SW 1271 (cell line): ENCODE measurements at regions not wholly inside any gene's neighbourhood (a gene's known extent, or its start where the extent isn't known, plus 50 kb on each side); places are given as distances from the start of the nearest gene placed in this dataset.

Experiments used
- DNase-seq, 2 experiments: peaks; one replicate each; lab custom pipeline; 2025; lab: John Stamatoyannopoulos, UW

DNA sequence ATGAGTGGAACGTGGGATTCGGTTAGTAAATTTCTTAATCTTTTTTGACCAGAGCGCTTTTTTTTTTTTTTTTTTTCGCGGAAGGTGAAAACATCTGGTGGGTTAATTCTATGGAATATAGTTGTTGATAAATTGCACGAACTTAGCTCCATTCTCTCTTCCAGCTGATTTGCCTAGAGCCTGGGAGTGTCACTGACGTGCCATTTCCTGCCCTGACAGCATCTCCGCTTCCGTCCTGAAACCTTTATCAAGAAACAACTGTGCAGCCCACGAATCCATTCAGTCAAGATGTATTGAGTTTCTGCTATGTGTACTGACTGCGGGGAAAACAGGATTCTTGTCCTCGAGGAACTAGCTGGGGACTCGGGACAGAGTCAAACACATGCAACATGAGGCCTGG, 59.5 kb upstream of the TGM3 start:
- peak in 1 of 2 experiments; percentile 9 for DNase-seq

- DNase-seq = no peak
Measured at GRCh38 chr20:2237059-2237458, 58.7 kb upstream of the TGM3 start.

GRCh38 chr20:2238601-2239000, 57.2 kb upstream of the TGM3 start:
- DNase-seq = no peak

DNA sequence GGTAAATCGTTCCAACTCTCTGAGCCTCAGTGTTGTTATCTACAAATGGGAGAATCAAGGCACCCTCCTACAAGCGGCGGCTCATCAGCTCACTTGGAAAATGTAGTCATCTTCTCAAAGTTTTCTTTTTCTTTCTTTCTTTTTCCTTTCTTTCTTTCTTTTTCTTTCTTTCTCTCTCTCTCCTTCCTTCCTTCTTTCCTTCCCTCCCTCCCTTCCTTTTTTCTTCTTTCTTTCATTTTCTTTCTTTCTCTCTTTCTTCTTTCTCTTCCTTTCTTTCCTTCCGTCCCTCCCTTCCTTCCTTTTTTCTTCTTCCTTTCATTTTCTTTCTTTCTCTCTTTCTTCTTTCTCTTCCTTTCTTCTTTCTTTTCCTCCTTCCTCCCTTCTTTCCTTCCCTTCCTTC, 55.0 kb upstream of the TGM3 start:
- no peak for DNase-seq

GRCh38 chr20:2242678-2243077, 53.1 kb upstream of the TGM3 start:
- no peak for DNase-seq

DNA sequence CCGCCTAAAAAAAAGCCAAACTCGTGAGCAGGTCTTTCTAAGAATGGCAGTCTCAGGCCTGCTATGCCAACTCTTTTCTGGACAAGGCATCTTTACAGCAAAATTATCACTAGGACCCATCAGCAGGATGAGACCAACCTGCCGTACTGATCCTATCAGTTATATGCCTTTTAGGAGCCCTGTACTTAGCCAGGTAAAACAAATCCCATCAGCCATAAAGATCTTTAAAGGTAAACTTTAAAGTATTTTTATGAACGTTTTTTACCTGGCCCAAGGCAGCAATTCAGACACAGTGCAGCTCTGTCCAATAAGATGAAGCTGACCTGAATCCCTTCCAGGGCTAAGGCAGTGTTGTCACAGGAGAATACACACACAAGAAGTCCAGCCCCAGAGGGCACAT, 51.3 kb upstream of the TGM3 start:
- DNase-seq = no peak

GRCh38 chr20:2244993-2245392, 50.8 kb upstream of the TGM3 start:
- DNase-seq = no peak

DNA sequence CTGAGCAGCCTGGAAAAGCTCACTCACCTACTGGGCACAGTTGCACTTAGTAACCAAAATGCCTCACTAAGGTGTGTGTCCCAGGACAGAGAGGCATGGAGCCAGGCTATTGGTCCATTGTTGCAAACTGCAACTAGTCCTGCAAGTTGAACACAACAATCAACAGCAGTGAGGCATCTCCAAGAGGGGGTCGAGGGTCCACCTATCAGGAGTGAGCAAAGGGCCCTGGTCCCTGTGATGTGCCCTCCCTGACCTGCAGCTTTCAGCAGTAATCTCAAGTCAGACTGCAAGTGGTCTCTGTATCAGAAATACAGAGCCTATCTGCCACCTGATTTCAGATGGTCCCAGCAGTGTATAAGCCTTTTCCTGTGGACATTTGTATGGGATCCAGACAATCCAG, 50.2 kb upstream of the TGM3 start:
- DNase-seq = no peak
